PC-3 (cell line): ENCODE measurements at regions not wholly inside any gene's neighbourhood (a gene's known extent, or its start where the extent isn't known, plus 50 kb on each side); places are given as distances from the start of the nearest gene placed in this dataset.

Source experiments
- EZH2 ChIP-seq: fragments of 300-600 bp; sonication (generic); IDR thresholded peaks from one replicate; pipeline ENCODE4 v1.6.1; 2017; ENCODE audit warnings: antibody characterized with exemption, mild to moderate bottlenecking, low read length; ENCODE audit not compliant: unreplicated experiment
- EZH2phosphoT487 ChIP-seq: fragments of 300-600 bp; sonication (generic); IDR thresholded peaks from 2 replicates; pipeline ENCODE4 v1.6.1; 2018; ENCODE audit warnings: mild to moderate bottlenecking, antibody characterized with exemption, low read length, borderline replicate concordance
- TF ChIP-seq, protein P1 (sequence below): fragments of 300-600 bp; sonication (generic); conservative IDR thresholded peaks from 2 replicates; pipeline ENCODE4 v1.5.1; 2017; ENCODE audit warnings: antibody characterized with exemption, low read depth, mild to moderate bottlenecking, low read length

DNA sequence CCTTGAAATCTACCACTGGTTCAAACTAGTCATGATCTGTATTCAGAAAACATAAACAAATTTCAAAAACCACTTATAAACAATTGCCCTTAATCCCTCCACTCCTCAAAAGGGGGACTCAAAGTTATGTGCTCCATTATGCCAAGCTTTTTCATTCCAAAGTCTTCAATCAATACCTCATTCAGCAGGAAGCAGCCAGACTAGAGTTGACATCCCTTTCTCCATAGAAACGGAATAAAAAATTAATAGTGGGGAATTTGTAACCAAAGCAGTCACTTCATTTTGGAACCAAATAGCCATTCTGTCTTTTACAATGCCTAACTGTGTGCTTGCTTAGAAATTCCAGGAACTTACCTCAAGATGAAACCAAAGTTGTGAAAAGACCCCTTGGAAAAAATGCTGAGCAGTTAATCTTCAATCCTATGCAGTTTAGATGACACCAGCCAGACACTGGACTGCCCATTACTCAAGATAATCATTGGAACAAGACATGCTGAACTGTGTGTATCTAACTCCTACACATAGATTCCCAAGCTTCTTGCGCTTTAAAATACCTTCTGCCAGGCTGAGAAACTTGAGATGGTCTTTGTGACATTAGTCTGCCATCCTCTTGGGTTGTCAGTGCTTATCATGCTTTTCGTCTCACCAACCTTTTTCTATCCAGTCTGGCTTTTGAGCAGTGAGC, 406.2 kb downstream of the PLOD2 start:
- TF ChIP-seq EZH2phosphoT487 (no peak), EZH2 (no peak)
- TF ChIP-seq, protein P1, sequence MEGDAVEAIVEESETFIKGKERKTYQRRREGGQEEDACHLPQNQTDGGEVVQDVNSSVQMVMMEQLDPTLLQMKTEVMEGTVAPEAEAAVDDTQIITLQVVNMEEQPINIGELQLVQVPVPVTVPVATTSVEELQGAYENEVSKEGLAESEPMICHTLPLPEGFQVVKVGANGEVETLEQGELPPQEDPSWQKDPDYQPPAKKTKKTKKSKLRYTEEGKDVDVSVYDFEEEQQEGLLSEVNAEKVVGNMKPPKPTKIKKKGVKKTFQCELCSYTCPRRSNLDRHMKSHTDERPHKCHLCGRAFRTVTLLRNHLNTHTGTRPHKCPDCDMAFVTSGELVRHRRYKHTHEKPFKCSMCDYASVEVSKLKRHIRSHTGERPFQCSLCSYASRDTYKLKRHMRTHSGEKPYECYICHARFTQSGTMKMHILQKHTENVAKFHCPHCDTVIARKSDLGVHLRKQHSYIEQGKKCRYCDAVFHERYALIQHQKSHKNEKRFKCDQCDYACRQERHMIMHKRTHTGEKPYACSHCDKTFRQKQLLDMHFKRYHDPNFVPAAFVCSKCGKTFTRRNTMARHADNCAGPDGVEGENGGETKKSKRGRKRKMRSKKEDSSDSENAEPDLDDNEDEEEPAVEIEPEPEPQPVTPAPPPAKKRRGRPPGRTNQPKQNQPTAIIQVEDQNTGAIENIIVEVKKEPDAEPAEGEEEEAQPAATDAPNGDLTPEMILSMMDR: no peak
